Cardiac fibroblast (primary cell): ENCODE measurements at regions not wholly inside any gene's neighbourhood (a gene's known extent, or its start where the extent isn't known, plus 50 kb on each side); places are given as distances from the start of the nearest gene placed in this dataset.

Source experiments
- DNase-seq, 2 donors: peaks; one replicate each; pipeline versions ENCODE4 v3.0.0 to v3.0.0-alpha.2; 2010; ENCODE audit warnings: low read depth in 2 of 2
- H3K4me3 ChIP-seq, 2 donors: replicated peaks in 1 of 2; 1 replicate in 1 of 2; 2 replicates in 1 of 2; pipeline ENCODE4 v1.5.1; 2011; ENCODE audit warnings: low read depth in 2 of 2, low read length in 2 of 2, mild to moderate bottlenecking in 2 of 2, moderate library complexity in 1 of 2
- CTCF ChIP-seq: IDR thresholded peaks from one replicate; pipeline ENCODE4 v1.5.1; 2011; ENCODE audit warnings: low read depth, mild to moderate bottlenecking, low read length, inconsistent platforms

- peak in 1 of 2 donors; percentile 7 for DNase-seq
- H3K4me3 ChIP-seq, result peak overlapping the region; percentile 58 to 82
- no peak for TF ChIP-seq CTCF
Measured at GRCh38 chr2:134119117-134119712, 134.7 kb upstream of the MGAT5 start.

DNA sequence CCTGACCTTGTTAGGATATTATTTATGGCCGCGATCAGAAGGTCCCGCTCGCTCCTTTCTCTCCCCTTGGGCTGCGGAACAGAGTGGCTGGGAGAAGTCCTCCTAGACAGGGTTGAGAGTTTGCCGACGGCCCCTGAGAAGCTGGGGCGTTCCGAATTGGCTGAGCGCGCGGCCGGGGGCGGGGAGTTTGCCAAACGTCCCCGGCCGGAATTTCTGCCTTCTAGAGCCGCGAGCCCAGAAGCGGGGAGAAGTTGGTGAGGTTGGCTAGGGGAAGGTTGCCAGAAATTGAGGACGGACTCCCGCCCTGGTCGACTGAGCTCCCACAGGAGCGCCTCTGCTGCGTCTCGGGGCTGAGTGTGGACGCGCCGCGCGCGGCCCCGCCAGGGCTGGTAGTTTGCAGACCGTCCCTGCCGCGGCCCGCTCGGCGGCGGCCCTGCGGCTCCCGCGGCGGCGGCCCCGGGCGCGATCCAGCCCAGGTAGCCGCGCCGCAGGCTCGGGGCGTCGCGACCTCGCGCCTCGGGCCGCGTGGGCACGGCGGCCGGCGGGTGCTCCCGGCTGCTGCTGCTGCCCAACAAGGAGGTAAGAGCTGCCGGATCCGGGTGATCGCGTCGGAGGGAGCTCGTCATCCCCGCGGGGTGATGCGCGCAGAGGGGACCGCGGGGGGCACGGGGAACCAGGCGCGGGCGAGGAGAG lies 134.0 kb upstream of the MGAT5 start:
- TF ChIP-seq CTCF, result no peak

DNA sequence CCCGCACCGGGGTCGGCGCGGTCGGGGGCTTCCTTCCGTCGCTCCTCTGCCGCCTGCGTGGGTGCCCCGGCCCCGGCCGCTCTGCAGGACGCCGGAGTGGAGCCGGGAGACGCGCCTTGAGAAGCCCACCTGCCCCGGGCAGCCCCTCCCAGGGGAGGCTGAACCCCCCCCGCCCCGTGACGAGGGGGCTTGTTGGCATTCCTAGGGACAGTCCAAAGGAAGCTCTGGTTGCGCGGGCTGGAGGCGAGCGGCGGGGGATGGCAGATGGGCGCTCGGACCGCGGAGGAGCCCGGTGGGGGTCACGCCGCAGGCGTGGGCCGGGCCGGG lies 133.5 kb upstream of the MGAT5 start:
- TF ChIP-seq CTCF, result no peak
- H3K4me3 ChIP-seq, result peak overlapping the region; percentile 72 to 82
- no peak for DNase-seq

More for the DNA sequence above, 134.0 kb upstream of the MGAT5 start:
- peak overlapping the region; percentile 72 to 82 for H3K4me3 ChIP-seq
- DNase-seq, result peak; percentile 93 to 97

DNA sequence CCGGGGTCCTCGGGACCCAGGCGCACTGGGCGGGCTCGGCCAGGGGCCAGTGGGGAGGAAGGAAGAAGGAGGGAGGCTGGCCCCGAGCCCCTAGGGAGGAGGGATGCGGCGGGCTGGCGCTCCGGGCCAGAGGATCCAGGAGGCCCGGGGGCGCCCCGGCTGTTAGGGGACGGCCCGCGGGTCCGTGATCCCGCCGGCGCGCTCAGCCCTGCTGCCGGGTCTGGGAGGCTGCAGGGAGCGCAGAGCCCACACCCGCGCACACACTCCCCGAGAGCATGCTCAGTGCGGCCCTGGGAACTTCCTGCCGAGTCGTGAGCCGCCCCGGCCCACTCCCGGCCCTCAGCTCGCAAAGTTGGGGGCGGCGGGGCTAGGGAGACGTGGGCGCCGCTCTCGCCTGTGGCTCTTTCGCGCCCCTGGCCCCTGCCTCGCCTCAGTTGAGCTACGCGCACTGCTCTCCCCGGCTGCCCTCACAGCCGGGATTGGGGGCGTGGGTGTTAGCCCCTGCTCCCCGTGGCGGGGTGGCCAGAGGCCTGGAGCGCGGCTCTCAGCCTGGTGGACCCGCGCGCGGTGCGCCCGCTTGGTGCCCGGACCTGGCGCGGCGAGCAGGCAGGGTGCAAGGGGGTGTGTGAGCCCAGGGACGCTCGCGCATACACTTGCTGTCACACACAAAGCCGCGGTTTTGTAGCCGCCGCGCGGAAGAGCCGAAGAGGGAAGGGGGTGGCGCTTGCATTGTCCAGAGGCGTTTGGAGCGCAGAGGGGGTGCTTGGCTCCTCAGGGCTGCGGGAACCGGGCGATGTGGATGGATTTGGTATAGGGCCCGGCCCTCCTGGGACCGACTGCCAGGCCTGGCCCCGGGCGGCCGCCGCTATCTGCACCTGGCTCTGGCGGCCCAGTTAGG lies 132.9 kb upstream of the MGAT5 start:
- peak; percentile 60 to 71 for DNase-seq
- H3K4me3 ChIP-seq, result peak overlapping the region; percentile 72 to 82
- TF ChIP-seq CTCF, result no peak

DNA sequence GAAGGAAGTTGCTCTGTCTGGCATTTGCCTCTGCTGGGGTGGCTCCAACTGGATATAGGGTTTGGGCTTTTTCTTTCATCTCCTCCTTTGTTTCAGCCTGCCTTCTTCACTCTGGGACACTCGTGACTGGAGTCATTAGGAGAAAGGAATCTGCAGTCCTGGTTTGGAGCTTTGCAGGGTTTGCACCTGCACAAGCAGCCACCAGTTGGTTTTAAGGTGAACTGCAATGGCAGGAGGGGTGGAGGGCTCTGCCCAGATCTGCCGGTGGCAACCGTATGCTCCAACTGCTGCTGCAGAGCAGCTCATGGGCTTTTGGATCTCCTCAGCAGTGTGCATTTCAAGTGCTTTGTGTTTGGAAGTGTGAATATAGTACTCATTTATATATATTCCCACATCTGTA lies 131.3 kb upstream of the MGAT5 start:
- no peak overlapping the region for H3K4me3 ChIP-seq
- TF ChIP-seq CTCF, result no peak
- DNase-seq, result no peak

DNA sequence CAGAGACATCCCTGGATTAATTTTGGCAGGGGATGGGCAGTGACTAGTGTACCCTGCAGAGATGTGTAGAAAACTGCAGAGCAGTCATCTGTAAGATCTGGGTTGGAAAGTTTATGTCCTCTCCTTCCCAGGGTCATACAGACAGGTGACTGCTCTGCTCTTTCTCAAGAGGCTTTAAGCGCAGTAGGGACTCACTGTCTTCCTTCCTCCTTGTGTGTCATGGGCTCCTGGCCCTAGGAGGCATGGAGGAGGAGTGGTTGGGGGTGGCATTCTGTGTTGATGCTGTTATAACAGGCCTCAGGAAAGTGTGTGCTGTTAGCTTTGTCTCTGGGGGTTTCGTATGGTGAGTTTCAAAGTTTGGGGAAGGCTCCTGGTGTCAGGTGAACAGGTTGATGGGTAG lies 130.5 kb upstream of the MGAT5 start:
- H3K4me3 ChIP-seq, result no peak overlapping the region
- no peak for TF ChIP-seq CTCF
- no peak for DNase-seq
